ENCODE measurements at regions not wholly inside any gene's neighbourhood (a gene's known extent, or its start where the extent isn't known, plus 50 kb on each side); places are given as distances from the start of the nearest gene placed in this dataset.

- no peak overlapping the region for H3K4ac ChIP-seq (ENCODE audit: low read depth in 1 of 2, low read length in 2 of 2)
- H2BK5ac ChIP-seq (ENCODE audit: low read depth, low read length, poor library complexity, severe bottlenecking), result no peak overlapping the region
- H2BK120ac ChIP-seq (ENCODE audit: low read depth, low read length), result no peak overlapping the region
- H2BK15ac ChIP-seq (ENCODE audit: low read depth, poor library complexity, severe bottlenecking), result no peak overlapping the region
- no peaks in the 10 kb centered on the region for H3K27me3 ChIP-seq (ENCODE audit: control insufficient read depth in 1 of 2, insufficient read depth in 1 of 2, low read length in 2 of 2)
- 87% methylated on average over 3 of the region's 3 CpGs for WGBS
- H3K9me3 ChIP-seq (ENCODE audit: control insufficient read depth, low read length), result peaks cover 5% of the 10 kb centered on the region
- H3K4me3 ChIP-seq (ENCODE audit: insufficient read depth in 1 of 2, low read depth in 1 of 2, low read length in 2 of 2), result no peak overlapping the region
- no peak overlapping the region for H2AFZ ChIP-seq (ENCODE audit: low read depth, low read length)
- H3K36me3 ChIP-seq (ENCODE audit: control insufficient read depth in 1 of 2, insufficient read depth in 2 of 2, low read depth in 1 of 2, low read length in 2 of 2), result no peaks in the 10 kb centered on the region
- no peak for DNase-seq
- no peaks in the 10 kb centered on the region for H3K79me1 ChIP-seq (replicated peaks; ENCODE audit: low read length, poor library complexity, severe bottlenecking)
- H3K9ac ChIP-seq (ENCODE audit: low read length), result no peak overlapping the region
- no peak overlapping the region for H3K14ac ChIP-seq (ENCODE audit: low read length in 2 of 2)
- peaks cover 2% of the 10 kb centered on the region for H3K4me1 ChIP-seq (ENCODE audit: control insufficient read depth, insufficient read depth, low read depth, low read length)
- H2BK12ac ChIP-seq (ENCODE audit: low read length in 2 of 2), result no peak overlapping the region
- no peak overlapping the region for H4K91ac ChIP-seq (ENCODE audit: low read length)
- no peak overlapping the region for H3K27ac ChIP-seq (ENCODE audit: low read length, poor library complexity, severe bottlenecking)
- H3K18ac ChIP-seq (ENCODE audit: low read depth in 1 of 2, low read length in 2 of 2), result no peak overlapping the region
- no peak overlapping the region for H3K23ac ChIP-seq (ENCODE audit: low read length in 2 of 2)
- H2AK5ac ChIP-seq (ENCODE audit: low read length, severe bottlenecking), result no peak overlapping the region
- H4K8ac ChIP-seq (ENCODE audit: low read length), result no peak overlapping the region
- no peak overlapping the region for H3K4me2 ChIP-seq (ENCODE audit: low read length, poor library complexity, severe bottlenecking)
These were observed 354.9 kb upstream of the ADAMTS9 start for GRCh38 chr3:65042675-65043074.

GRCh38 chr3:65039754-65040210, 352.0 kb upstream of the ADAMTS9 start:
- no peak overlapping the region for H2AK5ac ChIP-seq (ENCODE audit: low read length, severe bottlenecking)
- H3K4me1 ChIP-seq (ENCODE audit: control insufficient read depth, insufficient read depth, low read depth, low read length), result peaks cover 2% of the 10 kb centered on the region
- H2BK12ac ChIP-seq (ENCODE audit: low read length in 2 of 2), result no peak overlapping the region
- H3K14ac ChIP-seq (ENCODE audit: low read length in 2 of 2), result peak overlapping the region in 1 of 2 experiments; percentile 44
- no peak overlapping the region for H3K18ac ChIP-seq (ENCODE audit: low read depth in 1 of 2, low read length in 2 of 2)
- DNase-seq, result peak; percentile 31
- H4K8ac ChIP-seq (ENCODE audit: low read length), result no peak overlapping the region
- no peaks in the 10 kb centered on the region for H3K79me1 ChIP-seq (replicated peaks; ENCODE audit: low read length, poor library complexity, severe bottlenecking)
- H3K27me3 ChIP-seq (ENCODE audit: control insufficient read depth in 1 of 2, insufficient read depth in 1 of 2, low read length in 2 of 2), result no peaks in the 10 kb centered on the region
- no peak overlapping the region for H3K27ac ChIP-seq (ENCODE audit: low read length, poor library complexity, severe bottlenecking)
- WGBS, result 76% methylated on average over 6 of the region's 6 CpGs
- no peak overlapping the region for H2AFZ ChIP-seq (ENCODE audit: low read depth, low read length)
- no peaks in the 10 kb centered on the region for H3K9me3 ChIP-seq (ENCODE audit: control insufficient read depth, low read length)
- H2BK15ac ChIP-seq (ENCODE audit: low read depth, poor library complexity, severe bottlenecking), result no peak overlapping the region
- H3K4ac ChIP-seq (ENCODE audit: low read depth in 1 of 2, low read length in 2 of 2), result no peak overlapping the region
- no peaks in the 10 kb centered on the region for H3K36me3 ChIP-seq (ENCODE audit: control insufficient read depth in 1 of 2, insufficient read depth in 2 of 2, low read depth in 1 of 2, low read length in 2 of 2)
- H3K4me3 ChIP-seq (ENCODE audit: insufficient read depth in 1 of 2, low read depth in 1 of 2, low read length in 2 of 2), result no peak overlapping the region
- H2BK120ac ChIP-seq (ENCODE audit: low read depth, low read length), result no peak overlapping the region
- H3K23ac ChIP-seq (ENCODE audit: low read length in 2 of 2), result no peak overlapping the region
- H3K9ac ChIP-seq (ENCODE audit: low read length), result no peak overlapping the region
- no peak overlapping the region for H4K91ac ChIP-seq (ENCODE audit: low read length)
- no peak overlapping the region for H2BK5ac ChIP-seq (ENCODE audit: low read depth, low read length, poor library complexity, severe bottlenecking)
- no peak overlapping the region for H3K4me2 ChIP-seq (ENCODE audit: low read length, poor library complexity, severe bottlenecking)

GRCh38 chr3:65037861-65038260, 350.1 kb upstream of the ADAMTS9 start:
- DNase-seq, result no peak
- Histone ChIP-seq H3K14ac (ENCODE audit: low read length in 2 of 2) (no peak overlapping the region), H3K23ac (ENCODE audit: low read length in 2 of 2) (no peak overlapping the region), H3K9me3 (ENCODE audit: control insufficient read depth, low read length) (no peaks in the 10 kb centered on the region), H2BK120ac (ENCODE audit: low read depth, low read length) (no peak overlapping the region), H4K8ac (ENCODE audit: low read length) (no peak overlapping the region), H3K4ac (ENCODE audit: low read depth in 1 of 2, low read length in 2 of 2) (no peak overlapping the region), H2BK12ac (ENCODE audit: low read length in 2 of 2) (no peak overlapping the region), H3K27me3 (ENCODE audit: control insufficient read depth in 1 of 2, insufficient read depth in 1 of 2, low read length in 2 of 2) (no peaks in the 10 kb centered on the region), H3K4me1 (ENCODE audit: control insufficient read depth, insufficient read depth, low read depth, low read length) (peaks cover 2% of the 10 kb centered on the region), H3K9ac (ENCODE audit: low read length) (no peak overlapping the region), H3K79me1 (replicated peaks; ENCODE audit: low read length, poor library complexity, severe bottlenecking) (no peaks in the 10 kb centered on the region), H3K4me3 (ENCODE audit: insufficient read depth in 1 of 2, low read depth in 1 of 2, low read length in 2 of 2) (no peak overlapping the region), H3K36me3 (ENCODE audit: control insufficient read depth in 1 of 2, insufficient read depth in 2 of 2, low read depth in 1 of 2, low read length in 2 of 2) (no peaks in the 10 kb centered on the region), H3K18ac (ENCODE audit: low read depth in 1 of 2, low read length in 2 of 2) (no peak overlapping the region), H2BK5ac (ENCODE audit: low read depth, low read length, poor library complexity, severe bottlenecking) (no peak overlapping the region), H4K91ac (ENCODE audit: low read length) (no peak overlapping the region), H2AFZ (ENCODE audit: low read depth, low read length) (no peak overlapping the region), H2BK15ac (ENCODE audit: low read depth, poor library complexity, severe bottlenecking) (no peak overlapping the region), H2AK5ac (ENCODE audit: low read length, severe bottlenecking) (no peak overlapping the region), H3K27ac (ENCODE audit: low read length, poor library complexity, severe bottlenecking) (no peak overlapping the region), H3K4me2 (ENCODE audit: low read length, poor library complexity, severe bottlenecking) (no peak overlapping the region)
- WGBS, result no CpG with 5 or more reads among the region's 2 CpGs

GRCh38 chr3:65035246-65035645, 347.4 kb upstream of the ADAMTS9 start:
- 89% methylated on average over 2 of the region's 2 CpGs for WGBS
- H3K36me3 ChIP-seq (ENCODE audit: control insufficient read depth in 1 of 2, insufficient read depth in 2 of 2, low read depth in 1 of 2, low read length in 2 of 2), result no peaks in the 10 kb centered on the region
- no peak for DNase-seq
- no peak overlapping the region for H2BK12ac ChIP-seq (ENCODE audit: low read length in 2 of 2)
- peaks cover 6% of the 10 kb centered on the region for H3K4me1 ChIP-seq (ENCODE audit: control insufficient read depth, insufficient read depth, low read depth, low read length)
- H3K4me3 ChIP-seq (ENCODE audit: insufficient read depth in 1 of 2, low read depth in 1 of 2, low read length in 2 of 2), result no peak overlapping the region
- no peak overlapping the region for H3K4me2 ChIP-seq (ENCODE audit: low read length, poor library complexity, severe bottlenecking)
- no peaks in the 10 kb centered on the region for H3K79me1 ChIP-seq (replicated peaks; ENCODE audit: low read length, poor library complexity, severe bottlenecking)
- H3K27me3 ChIP-seq (ENCODE audit: control insufficient read depth in 1 of 2, insufficient read depth in 1 of 2, low read length in 2 of 2), result no peaks in the 10 kb centered on the region
- no peak overlapping the region for H2AFZ ChIP-seq (ENCODE audit: low read depth, low read length)
- H3K4ac ChIP-seq (ENCODE audit: low read depth in 1 of 2, low read length in 2 of 2), result no peak overlapping the region
- no peak overlapping the region for H2BK5ac ChIP-seq (ENCODE audit: low read depth, low read length, poor library complexity, severe bottlenecking)
- no peaks in the 10 kb centered on the region for H3K9me3 ChIP-seq (ENCODE audit: control insufficient read depth, low read length)
- H3K14ac ChIP-seq (ENCODE audit: low read length in 2 of 2), result no peak overlapping the region
- H3K18ac ChIP-seq (ENCODE audit: low read depth in 1 of 2, low read length in 2 of 2), result no peak overlapping the region
- no peak overlapping the region for H2BK120ac ChIP-seq (ENCODE audit: low read depth, low read length)
- H4K91ac ChIP-seq (ENCODE audit: low read length), result no peak overlapping the region
- H2AK5ac ChIP-seq (ENCODE audit: low read length, severe bottlenecking), result no peak overlapping the region
- no peak overlapping the region for H4K8ac ChIP-seq (ENCODE audit: low read length)
- no peak overlapping the region for H2BK15ac ChIP-seq (ENCODE audit: low read depth, poor library complexity, severe bottlenecking)
- H3K27ac ChIP-seq (ENCODE audit: low read length, poor library complexity, severe bottlenecking), result no peak overlapping the region
- H3K23ac ChIP-seq (ENCODE audit: low read length in 2 of 2), result no peak overlapping the region
- no peak overlapping the region for H3K9ac ChIP-seq (ENCODE audit: low read length)
